Mesodermal cell (in vitro differentiated cells): ENCODE measurements at regions not wholly inside any gene's neighbourhood (a gene's known extent, or its start where the extent isn't known, plus 50 kb on each side); places are given as distances from the start of the nearest gene placed in this dataset.

ENCODE experiments used
- H3K27ac ChIP-seq: 2 replicates; pipeline ENCODE4 v1.7.0; 2013; ENCODE audit warnings: mild to moderate bottlenecking, low read depth, low read length, moderate library complexity; ENCODE audit not compliant: severe bottlenecking
- H3K36me3 ChIP-seq: 2 replicates; pipeline ENCODE4 v1.7.1; 2013; ENCODE audit warnings: mild to moderate bottlenecking, low read length, moderate library complexity; ENCODE audit not compliant: control insufficient read depth, insufficient read depth
- H3K4me1 ChIP-seq: one replicate; pipeline ENCODE4 v1.7.1; 2013; ENCODE audit warnings: mild to moderate bottlenecking, low read length; ENCODE audit not compliant: insufficient read depth, control insufficient read depth, poor library complexity, severe bottlenecking
- H3K4me3 ChIP-seq: 2 replicates; pipeline ENCODE4 v1.7.0; 2013; ENCODE audit warnings: low read length, control low read depth, mild to moderate bottlenecking; ENCODE audit not compliant: insufficient read depth, poor library complexity, severe bottlenecking; ENCODE audit errors: extremely low read depth
- H3K9me3 ChIP-seq: 2 replicates; pipeline ENCODE4 v1.7.1; 2013; ENCODE audit warnings: mild to moderate bottlenecking, low read length, moderate library complexity; ENCODE audit not compliant: control insufficient read depth
- WGBS, 2 experiments: methylation state at CpG; one replicate each; pipeline ENCODE4 v1.1.5; 2013; ENCODE audit warnings: missing lambda C conversion rate in 2 of 2; ENCODE audit not compliant: insufficient coverage in 2 of 2; 5-methylcytosine and 5-hydroxymethylcytosine counted together

DNA sequence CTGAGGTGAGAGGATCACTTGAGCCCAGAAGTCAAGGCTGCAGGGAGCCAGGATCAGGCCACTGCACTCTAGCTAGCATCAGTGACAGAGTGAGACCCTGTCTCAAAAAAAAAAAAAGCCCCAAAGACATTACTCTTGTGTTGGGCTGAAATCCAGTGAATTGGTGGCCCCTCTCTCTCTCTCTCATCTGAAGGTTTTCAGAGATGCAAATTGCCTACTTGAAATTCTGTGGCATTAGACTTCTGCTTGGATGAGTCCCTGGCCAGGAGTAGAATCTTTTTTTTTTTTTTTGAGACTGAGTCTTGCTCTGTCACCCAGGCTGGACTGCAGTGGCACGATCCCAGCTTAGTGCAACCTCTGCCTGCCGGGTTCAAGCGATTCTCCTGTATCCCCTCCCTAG, 112.0 kb upstream of the ATF7IP start:
- H3K9me3 ChIP-seq = peaks cover 8% of the 10 kb centered on the region
- peaks cover 9% of the 10 kb centered on the region for H3K4me1 ChIP-seq
- H3K36me3 ChIP-seq = no peaks in the 10 kb centered on the region
- no peak overlapping the region for H3K4me3 ChIP-seq
- no peak overlapping the region for H3K27ac ChIP-seq
- whole genome bisulfite sequencing, 2 experiments = 94% methylated on average over 3 of the region's 3 CpGs; no CpG with 5 or more reads in 1 of the 2 experiments

DNA sequence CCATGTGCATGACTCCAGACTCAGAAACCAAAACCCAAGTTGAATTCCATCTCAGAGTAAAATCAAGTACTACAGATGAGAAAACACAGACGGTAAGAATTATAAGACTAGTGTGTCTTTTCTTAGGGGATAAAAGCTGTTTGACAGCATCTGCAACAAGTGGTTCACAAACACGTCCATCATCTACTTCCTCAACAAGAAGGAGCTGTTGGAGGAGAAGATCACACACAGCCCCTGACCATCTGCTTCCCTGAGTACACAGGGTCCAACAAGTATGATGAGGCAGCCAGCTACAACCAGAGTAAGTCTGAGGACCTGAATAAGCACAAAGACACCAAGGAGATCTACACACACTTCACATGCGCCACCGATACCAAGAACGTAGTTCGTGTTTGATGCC, 110.7 kb upstream of the ATF7IP start:
- H3K4me1 ChIP-seq = peaks cover 13% of the 10 kb centered on the region
- H3K36me3 ChIP-seq = no peaks in the 10 kb centered on the region
- peaks cover 19% of the 10 kb centered on the region for H3K9me3 ChIP-seq
- no peak overlapping the region for H3K27ac ChIP-seq
- WGBS, 2 experiments = 85 to 93% methylated on average over 4 to 5 of the region's 6 CpGs
- H3K4me3 ChIP-seq = no peak overlapping the region

DNA sequence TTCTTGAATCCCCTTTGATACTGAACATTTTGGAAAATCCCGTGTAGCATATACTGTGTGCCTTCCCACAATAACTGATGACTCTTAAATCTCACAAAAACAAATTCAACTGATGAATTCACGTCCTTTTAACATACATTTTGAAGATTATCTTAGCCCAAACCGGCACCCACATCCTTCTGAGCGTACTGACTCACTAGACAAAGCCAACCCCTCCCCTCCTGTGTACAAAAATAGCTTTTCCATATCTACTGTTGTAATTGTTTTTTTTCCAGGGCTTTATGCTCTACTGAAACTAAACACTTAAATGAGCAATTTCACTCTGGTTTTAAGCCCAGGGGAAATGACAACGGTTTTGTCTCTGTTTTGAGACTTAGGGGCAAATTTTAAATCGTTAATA, 109.4 kb upstream of the ATF7IP start:
- H3K4me1 ChIP-seq = peaks cover 18% of the 10 kb centered on the region
- WGBS, 2 experiments = 65 to 91% methylated on average over 4 of the region's 6 CpGs
- no peak overlapping the region for H3K4me3 ChIP-seq
- H3K36me3 ChIP-seq = no peaks in the 10 kb centered on the region
- peak overlapping the region; percentile 48 for H3K27ac ChIP-seq
- H3K9me3 ChIP-seq = peaks cover 20% of the 10 kb centered on the region

DNA sequence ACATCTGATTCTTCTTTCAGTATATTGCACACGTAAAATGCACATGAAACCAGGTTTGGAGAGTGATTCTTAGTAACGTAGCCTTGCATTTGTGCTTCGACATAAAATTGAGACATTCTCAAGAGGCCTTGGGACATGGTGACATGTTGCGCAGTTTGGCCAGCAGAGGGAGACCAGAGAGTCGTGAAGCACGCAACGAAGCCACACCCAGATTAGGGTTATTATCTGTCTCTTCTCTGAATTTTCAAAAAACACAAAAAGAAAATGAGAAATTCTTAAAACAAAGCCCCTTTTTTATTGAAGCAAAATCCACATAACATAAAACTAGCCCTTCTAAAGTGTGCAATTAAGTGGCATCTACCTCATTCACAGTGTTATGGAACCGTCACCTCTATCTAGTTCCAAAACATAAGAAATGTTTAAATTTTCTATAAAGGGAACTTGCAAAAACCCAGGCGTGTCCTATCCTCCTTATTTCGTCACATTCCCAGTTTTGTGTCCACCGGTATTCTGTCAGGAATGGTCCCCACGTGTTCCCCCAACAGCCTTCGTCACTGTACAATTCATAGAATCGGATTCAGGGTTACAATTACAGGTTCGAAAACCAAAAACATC, 108.8 kb upstream of the ATF7IP start:
- Histone ChIP-seq H3K36me3 (no peaks in the 10 kb centered on the region), H3K4me3 (no peak overlapping the region), H3K9me3 (peaks cover 20% of the 10 kb centered on the region), H3K27ac (peak overlapping the region; percentile 89), H3K4me1 (peaks cover 20% of the 10 kb centered on the region)
- WGBS, 2 experiments = 55 to 63% methylated on average over 12 to 13 of the region's 15 CpGs

DNA sequence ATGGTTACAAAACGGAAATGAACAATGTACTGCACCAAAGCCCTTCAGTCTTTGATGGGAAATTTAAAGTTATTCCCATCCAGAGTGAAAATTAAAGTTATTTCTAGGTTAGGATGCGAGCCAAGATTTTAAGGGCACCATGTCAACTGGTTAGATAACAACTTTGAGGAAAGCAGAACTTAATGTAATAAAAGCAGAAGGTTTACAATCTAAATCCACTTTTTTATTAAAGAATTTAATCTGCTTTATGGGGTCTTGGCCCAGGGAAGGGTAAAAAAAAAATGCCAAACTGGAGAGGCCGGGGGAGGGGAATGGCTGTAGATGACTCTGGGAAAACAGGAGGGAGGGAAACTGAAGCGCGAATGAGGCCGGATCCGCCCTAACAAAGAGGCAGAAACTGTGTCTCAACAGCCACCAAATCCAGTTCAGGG, 108.2 kb upstream of the ATF7IP start:
- Histone ChIP-seq H3K4me1 (peaks cover 20% of the 10 kb centered on the region), H3K9me3 (peaks cover 20% of the 10 kb centered on the region), H3K36me3 (no peaks in the 10 kb centered on the region), H3K4me3 (no peak overlapping the region), H3K27ac (peak overlapping the region; percentile 89)
- WGBS, 2 experiments = 0 to 6% methylated on average over 3 to 5 of the region's 7 CpGs

DNA sequence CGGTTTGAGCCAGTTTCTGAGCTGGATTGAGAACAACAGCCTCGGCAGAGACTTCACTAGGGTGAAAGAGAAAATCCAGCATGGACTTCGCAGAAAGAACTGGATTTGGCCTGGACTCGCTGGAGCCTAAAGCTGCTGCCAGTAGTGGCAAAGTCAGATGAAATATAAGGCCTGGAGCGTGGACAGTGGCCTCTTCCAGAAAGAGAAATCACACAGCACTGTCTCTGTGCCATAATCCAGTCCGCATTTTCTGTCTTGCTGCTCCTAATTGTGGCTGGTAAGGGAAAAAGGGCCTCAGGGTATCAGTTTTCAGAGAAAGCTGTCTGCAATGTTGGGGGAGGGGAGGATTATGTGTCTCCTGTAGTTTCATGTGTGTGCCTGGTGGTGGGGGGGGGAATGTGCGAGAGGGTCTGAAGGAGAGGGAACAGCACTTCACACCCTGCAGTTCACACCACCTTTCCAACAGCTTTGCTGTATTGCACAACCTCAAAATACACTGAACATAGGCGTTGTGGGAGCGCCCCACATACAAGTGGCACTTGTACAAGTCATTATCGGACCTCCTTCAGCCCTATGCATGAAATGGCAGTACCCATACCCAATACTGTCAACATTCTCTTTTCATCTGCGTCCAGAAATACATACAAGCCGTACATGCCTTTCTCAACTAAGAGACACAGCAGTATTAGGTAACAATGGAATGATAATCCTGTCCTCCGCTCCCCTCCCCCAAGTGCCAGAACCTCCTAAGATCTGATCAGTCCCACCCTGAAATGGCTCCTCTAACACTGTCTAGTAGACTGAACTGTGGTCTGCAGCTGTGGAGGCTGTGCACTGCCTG, 107.5 kb upstream of the ATF7IP start:
- H3K4me3 ChIP-seq = no peak overlapping the region
- WGBS, 2 experiments = 43 to 50% methylated on average over 10 to 12 of the region's 13 CpGs

DNA sequence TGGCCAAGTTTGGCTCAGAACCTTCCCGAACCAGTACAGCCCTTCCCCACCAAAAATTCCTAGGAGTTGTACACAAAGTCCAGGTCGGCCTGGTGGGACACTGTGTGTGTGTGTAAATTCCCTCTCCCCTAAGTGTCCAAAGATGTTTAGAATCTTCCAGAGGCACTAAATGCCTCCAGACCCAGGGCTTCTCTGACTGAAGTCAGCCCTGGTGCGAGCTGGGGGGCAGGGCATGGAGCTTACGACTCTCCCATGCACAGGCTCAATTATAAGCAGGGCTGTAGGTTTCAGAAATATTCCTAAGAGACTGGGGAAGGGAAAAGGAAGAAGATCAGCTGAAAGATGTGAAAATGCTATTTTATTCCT, 106.9 kb upstream of the ATF7IP start:
- Histone ChIP-seq H3K4me3 (no peak overlapping the region), H3K27ac (peak overlapping the region; percentile 89)
- 80% methylated on average over 1 of the region's 4 CpGs; no CpG with 5 or more reads in 1 of the 2 experiments for WGBS, 2 experiments

More for the DNA sequence above, 107.5 kb upstream of the ATF7IP start:
- Histone ChIP-seq H3K36me3 (no peaks in the 10 kb centered on the region), H3K9me3 (peaks cover 20% of the 10 kb centered on the region), H3K4me1 (peaks cover 20% of the 10 kb centered on the region), H3K27ac (peak overlapping the region; percentile 89)

DNA sequence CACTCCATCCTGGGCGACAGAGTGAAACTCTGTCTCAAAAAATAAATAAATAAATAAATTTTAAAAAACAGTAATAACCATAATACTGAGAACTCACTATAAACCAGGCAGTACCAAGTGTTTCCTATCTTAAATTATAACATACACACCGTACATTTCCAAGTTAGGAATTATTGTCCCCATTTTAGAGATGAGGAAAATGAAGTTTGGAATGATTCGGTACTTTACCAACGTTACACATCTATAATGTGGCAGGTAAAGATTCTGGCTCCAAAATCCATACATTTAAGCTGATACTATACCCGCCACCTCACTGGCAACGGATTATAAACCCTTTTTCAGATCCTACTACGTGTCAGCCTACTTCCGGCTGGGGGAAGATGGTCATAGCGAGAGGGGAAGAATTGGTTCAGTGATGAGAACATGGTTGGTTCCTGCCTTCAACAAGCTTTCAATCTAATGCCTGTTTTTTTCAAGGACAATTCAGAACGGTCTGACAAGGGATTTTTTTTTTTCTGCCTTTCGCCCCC, 105.9 kb upstream of the ATF7IP start:
- no peak overlapping the region for H3K4me3 ChIP-seq
- H3K27ac ChIP-seq = peak overlapping the region; percentile 98
- WGBS, 2 experiments = 46% methylated on average over 2 of the region's 11 CpGs; no CpG with 5 or more reads in 1 of the 2 experiments
- H3K36me3 ChIP-seq = no peaks in the 10 kb centered on the region
- H3K9me3 ChIP-seq = peaks cover 32% of the 10 kb centered on the region
- H3K4me1 ChIP-seq = peaks cover 20% of the 10 kb centered on the region

More for the DNA sequence above, 106.9 kb upstream of the ATF7IP start:
- Histone ChIP-seq H3K9me3 (peaks cover 24% of the 10 kb centered on the region), H3K4me1 (peaks cover 20% of the 10 kb centered on the region), H3K36me3 (no peaks in the 10 kb centered on the region)

DNA sequence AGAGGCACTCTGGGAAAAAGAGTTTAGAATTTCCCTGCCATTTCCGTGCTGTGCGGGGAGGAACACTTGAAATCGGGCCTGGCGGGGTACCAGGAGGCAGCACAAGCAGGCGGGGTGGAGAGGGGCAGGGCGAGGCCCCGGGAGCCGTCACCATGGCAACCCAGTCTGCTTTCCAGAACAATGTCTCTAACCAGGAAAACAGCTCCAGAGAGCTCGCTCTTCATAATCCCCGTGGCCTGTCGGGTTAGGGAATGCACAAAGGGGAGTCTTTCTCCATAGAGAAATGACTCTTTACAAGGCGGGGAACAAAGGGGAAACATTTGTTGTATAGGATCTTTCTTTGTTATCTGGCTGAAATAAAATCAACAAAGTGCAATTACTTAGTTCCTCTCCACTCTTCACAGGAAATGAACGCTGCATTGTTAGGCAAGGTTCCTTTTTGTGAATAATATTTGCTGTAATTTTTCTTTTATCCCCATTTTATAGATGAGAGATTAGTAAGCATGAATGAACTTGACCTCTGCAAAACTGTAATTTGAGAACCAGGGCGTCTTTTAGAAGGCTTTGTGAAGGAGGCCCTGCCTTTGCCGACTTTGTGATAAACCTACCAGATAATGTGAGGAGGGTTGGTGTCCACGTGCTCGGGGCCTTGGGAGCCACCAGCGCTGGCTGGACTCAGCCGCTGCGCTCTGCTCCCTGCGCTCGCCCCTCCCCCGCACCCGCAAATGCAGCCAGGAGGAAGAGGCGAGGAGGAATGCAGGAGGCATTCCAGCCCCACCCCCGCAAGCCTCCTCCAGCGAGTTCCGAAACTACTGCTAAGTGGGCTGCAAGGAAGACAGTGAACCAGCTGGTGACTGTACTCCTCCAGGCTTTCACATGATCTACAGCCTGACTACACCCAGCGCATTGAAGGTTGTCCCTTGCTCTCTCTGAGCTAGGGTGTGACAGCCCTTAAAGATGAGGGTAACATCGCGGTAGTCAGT, 105.2 kb upstream of the ATF7IP start:
- H3K4me3 ChIP-seq = no peak overlapping the region
- no peaks in the 10 kb centered on the region for H3K36me3 ChIP-seq
- H3K9me3 ChIP-seq = peaks cover 36% of the 10 kb centered on the region
- 17 to 25% methylated on average over 9 to 18 of the region's 31 CpGs for WGBS, 2 experiments
- peaks cover 22% of the 10 kb centered on the region for H3K4me1 ChIP-seq
- peak overlapping the region; percentile 98 for H3K27ac ChIP-seq

DNA sequence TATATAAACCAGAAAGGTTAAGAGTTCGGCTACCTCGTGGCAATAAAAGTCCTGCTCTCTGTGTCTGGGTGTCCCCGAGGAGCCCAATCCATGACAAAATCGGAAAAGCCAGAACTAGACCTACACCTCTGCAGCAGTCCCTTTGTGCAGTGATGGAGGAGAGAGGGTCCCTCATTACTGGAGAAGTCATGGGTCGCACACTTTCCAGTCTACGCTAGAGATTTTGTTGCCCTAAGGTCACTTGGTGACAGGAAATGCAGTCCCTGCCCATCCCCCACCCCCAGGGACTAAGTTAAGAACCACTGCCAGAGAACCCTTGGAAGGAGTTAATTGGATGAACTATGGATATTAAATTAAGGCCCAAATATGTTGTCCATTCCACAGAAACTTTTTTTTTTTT, 104.4 kb upstream of the ATF7IP start:
- peak overlapping the region; percentile 98 for H3K27ac ChIP-seq
- H3K9me3 ChIP-seq = peaks cover 36% of the 10 kb centered on the region
- no peak overlapping the region for H3K4me3 ChIP-seq
- no peaks in the 10 kb centered on the region for H3K36me3 ChIP-seq
- WGBS, 2 experiments = 77 to 90% methylated on average over 2 to 6 of the region's 6 CpGs
- H3K4me1 ChIP-seq = peaks cover 22% of the 10 kb centered on the region
